WTC11 (cell line): ENCODE measurements at regions not wholly inside any gene's neighbourhood (a gene's known extent, or its start where the extent isn't known, plus 50 kb on each side); places are given as distances from the start of the nearest gene placed in this dataset.
A peak's percentile ranks its signal among the peaks of the same experiment; 100 is the strongest.

Source experiments
- ATAC-seq: fragments of 200-7000 bp; cut with Tn5 transposase; 2 replicates; pipeline ENCODE4 v1.10.0; 2021; ENCODE audit warnings: mild to moderate bottlenecking, moderate library complexity
- CTCF ChIA-PET: fragments of 300-600 bp; sonication (Branson Sonifier 250); formaldehyde crosslinking; loops from one replicate; lab custom pipeline; 2021; ENCODE audit warnings: antibody characterized with exemption; lab: Charles Lee
- POLR2A ChIA-PET: fragments of 350-600 bp; sonication (Branson Sonifier 250); formaldehyde crosslinking; loops from one replicate; lab custom pipeline; 2021; ENCODE audit warnings: antibody characterized with exemption; lab: Charles Lee
- DNase-seq: peaks from one replicate; pipeline ENCODE4 v3.0.0; 2021; ENCODE audit warnings: low spot score
- H3K27ac Mint-ChIP-seq: 2 replicates; pipeline ENCODE4 v1.8.0; 2021; ENCODE audit warnings: mixed read lengths
- H3K27me3 Mint-ChIP-seq: 2 replicates; pipeline ENCODE4 v1.8.0; 2021; ENCODE audit warnings: low read depth, mild to moderate bottlenecking, moderate library complexity, mixed read lengths
- H3K36me3 Mint-ChIP-seq: 2 replicates; pipeline ENCODE4 v1.8.0; 2021; ENCODE audit warnings: mixed read lengths
- H3K4me1 Mint-ChIP-seq: 2 replicates; pipeline ENCODE4 v1.8.0; 2022; ENCODE audit warnings: mixed read lengths
- H3K4me3 Mint-ChIP-seq: 2 replicates; pipeline ENCODE4 v1.8.0; 2021; ENCODE audit warnings: mild to moderate bottlenecking, moderate library complexity, mixed read lengths
- H3K9me3 Mint-ChIP-seq: 2 replicates; pipeline ENCODE4 v1.8.0; 2021; ENCODE audit warnings: mixed read lengths
- AR ChIP-seq: fragments of 250-450 bp; sonication (Bioruptor Pico); IDR thresholded peaks from 2 replicates; pipeline ENCODE4 v1.9.0; 2021; ENCODE audit warnings: mild to moderate bottlenecking
- ATF1 ChIP-seq: sonication (generic); formaldehyde crosslinking; IDR thresholded peaks from 2 replicates; pipeline ENCODE4 v1.8.1; 2023; ENCODE audit warnings: mild to moderate bottlenecking, moderate library complexity, missing genetic modification reagents
- CBFB ChIP-seq: sonication (generic); formaldehyde crosslinking; IDR thresholded peaks from 2 replicates; pipeline ENCODE4 v1.8.1; 2022; ENCODE audit warnings: mild to moderate bottlenecking, low read depth, missing genetic modification reagents
- ETV6 ChIP-seq: sonication (generic); formaldehyde crosslinking; IDR thresholded peaks from 2 replicates; pipeline ENCODE4 v1.8.1; 2022; ENCODE audit warnings: mild to moderate bottlenecking, missing genetic modification reagents
- FOXK1 ChIP-seq: sonication (generic); formaldehyde crosslinking; IDR thresholded peaks from 2 replicates; pipeline ENCODE4 v1.8.0; 2022; ENCODE audit warnings: mild to moderate bottlenecking, moderate library complexity, missing genetic modification reagents
- GABPB1 ChIP-seq: sonication (generic); formaldehyde crosslinking; IDR thresholded peaks from 2 replicates; pipeline ENCODE4 v1.8.1; 2023; ENCODE audit warnings: mild to moderate bottlenecking, missing genetic modification reagents
- HMGA2 ChIP-seq: fragments of 250-450 bp; sonication (Bioruptor Pico); IDR thresholded peaks from 2 replicates; pipeline ENCODE4 v1.4.0; 2021; ENCODE audit warnings: mild to moderate bottlenecking, moderate library complexity
- IRF1 ChIP-seq: sonication (generic); formaldehyde crosslinking; IDR thresholded peaks from 2 replicates; pipeline ENCODE4 v1.8.0; 2023; ENCODE audit warnings: missing genetic modification reagents
- KAT7 ChIP-seq: sonication (generic); formaldehyde crosslinking; IDR thresholded peaks from 2 replicates; pipeline ENCODE4 v1.8.1; 2023; ENCODE audit warnings: missing genetic modification reagents, mild to moderate bottlenecking, borderline replicate concordance
- MAX ChIP-seq: sonication (generic); formaldehyde crosslinking; IDR thresholded peaks from 2 replicates; pipeline ENCODE4 v1.8.0; 2022; ENCODE audit warnings: mild to moderate bottlenecking, missing genetic modification reagents
- MXD4 ChIP-seq: fragments of 250-450 bp; sonication (Bioruptor Pico); IDR thresholded peaks from 2 replicates; pipeline ENCODE4 v1.8.0; 2021; ENCODE audit warnings: mild to moderate bottlenecking, moderate library complexity, borderline replicate concordance
- NFE2L1 ChIP-seq: sonication (generic); formaldehyde crosslinking; IDR thresholded peaks from 2 replicates; pipeline ENCODE4 v1.8.1; 2023; ENCODE audit warnings: missing genetic modification reagents
- NR1H2 ChIP-seq: sonication (generic); formaldehyde crosslinking; IDR thresholded peaks from 2 replicates; pipeline ENCODE4 v1.9.0; 2021; ENCODE audit warnings: mild to moderate bottlenecking, moderate library complexity, missing genetic modification reagents
- NR3C1 ChIP-seq: sonication (generic); formaldehyde crosslinking; conservative IDR thresholded peaks from 2 replicates; pipeline ENCODE4 v1.8.1; 2023; ENCODE audit warnings: low read depth, mild to moderate bottlenecking, missing genetic modification reagents
- OVOL2 ChIP-seq: fragments of 250-450 bp; sonication (Bioruptor Pico); IDR thresholded peaks from 2 replicates; pipeline ENCODE4 v1.9.0; 2021; ENCODE audit warnings: mild to moderate bottlenecking, borderline replicate concordance
- RORB ChIP-seq: fragments of 250-450 bp; sonication (Bioruptor Pico); IDR thresholded peaks from 2 replicates; pipeline ENCODE4 v1.9.0; 2021; ENCODE audit warnings: mild to moderate bottlenecking
- SMAD3 ChIP-seq: sonication (generic); formaldehyde crosslinking; IDR thresholded peaks from 2 replicates; pipeline ENCODE4 v1.8.0; 2022; ENCODE audit warnings: missing genetic modification reagents, mild to moderate bottlenecking, borderline replicate concordance
- TEAD1 ChIP-seq: sonication (generic); formaldehyde crosslinking; IDR thresholded peaks from 2 replicates; pipeline ENCODE4 v1.8.0; 2022; ENCODE audit warnings: mild to moderate bottlenecking, missing genetic modification reagents
- TEAD4 ChIP-seq: sonication (generic); formaldehyde crosslinking; IDR thresholded peaks from 2 replicates; pipeline ENCODE4 v1.8.0; 2022; ENCODE audit warnings: mild to moderate bottlenecking, missing genetic modification reagents
- ZNF138 ChIP-seq: sonication (generic); formaldehyde crosslinking; conservative IDR thresholded peaks from 2 replicates; pipeline ENCODE4 v1.8.1; 2022; ENCODE audit warnings: mild to moderate bottlenecking, moderate library complexity, missing genetic modification reagents
- ZNF232 ChIP-seq: sonication (generic); formaldehyde crosslinking; IDR thresholded peaks from 2 replicates; pipeline ENCODE4 v1.8.0; 2022; ENCODE audit warnings: mild to moderate bottlenecking, missing genetic modification reagents
- ZNF263 ChIP-seq: sonication (generic); formaldehyde crosslinking; IDR thresholded peaks from 2 replicates; pipeline ENCODE4 v1.8.1; 2022; ENCODE audit warnings: low read depth, mild to moderate bottlenecking, moderate library complexity, missing genetic modification reagents
- ZNF317 ChIP-seq: sonication (generic); formaldehyde crosslinking; IDR thresholded peaks from 2 replicates; pipeline ENCODE4 v1.8.1; 2023; ENCODE audit warnings: low read depth, mild to moderate bottlenecking, moderate library complexity, missing genetic modification reagents, borderline replicate concordance
- ZNF512 ChIP-seq: sonication (generic); formaldehyde crosslinking; IDR thresholded peaks from 2 replicates; pipeline ENCODE4 v1.8.1; 2022; ENCODE audit warnings: missing genetic modification reagents, borderline replicate concordance
- ZNF671 ChIP-seq: fragments of 250-450 bp; sonication (Bioruptor Pico); IDR thresholded peaks from 2 replicates; pipeline ENCODE4 v1.8.0; 2021; ENCODE audit warnings: mild to moderate bottlenecking
- TF ChIP-seq, protein P1 (sequence below): sonication (generic); formaldehyde crosslinking; conservative IDR thresholded peaks from 2 replicates; pipeline ENCODE4 v1.8.1; 2022; ENCODE audit warnings: mild to moderate bottlenecking, missing genetic modification reagents
- TF ChIP-seq, protein P2 (sequence below): sonication (generic); formaldehyde crosslinking; IDR thresholded peaks from 2 replicates; pipeline ENCODE4 v1.8.0; 2022; ENCODE audit warnings: mild to moderate bottlenecking, missing genetic modification reagents

- TF ChIP-seq ZNF263 (no peak), NFE2L1 (no peak), GABPB1 (CRISPR knock-in tag) (no peak), TEAD4 (CRISPR knock-in tag) (no peak), ETV6 (no peak), MAX (no peak), OVOL2 (CRISPR knock-in tag) (no peak), KAT7 (CRISPR knock-in tag) (no peak), ZNF232 (CRISPR knock-in tag) (no peak), SMAD3 (CRISPR knock-in tag) (no peak), ZNF138 (CRISPR knock-in tag) (no peak)
- TF ChIP-seq, protein P1, sequence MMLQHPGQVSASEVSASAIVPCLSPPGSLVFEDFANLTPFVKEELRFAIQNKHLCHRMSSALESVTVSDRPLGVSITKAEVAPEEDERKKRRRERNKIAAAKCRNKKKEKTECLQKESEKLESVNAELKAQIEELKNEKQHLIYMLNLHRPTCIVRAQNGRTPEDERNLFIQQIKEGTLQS (CRISPR knock-in tag): no peak
- TF ChIP-seq, protein P2, sequence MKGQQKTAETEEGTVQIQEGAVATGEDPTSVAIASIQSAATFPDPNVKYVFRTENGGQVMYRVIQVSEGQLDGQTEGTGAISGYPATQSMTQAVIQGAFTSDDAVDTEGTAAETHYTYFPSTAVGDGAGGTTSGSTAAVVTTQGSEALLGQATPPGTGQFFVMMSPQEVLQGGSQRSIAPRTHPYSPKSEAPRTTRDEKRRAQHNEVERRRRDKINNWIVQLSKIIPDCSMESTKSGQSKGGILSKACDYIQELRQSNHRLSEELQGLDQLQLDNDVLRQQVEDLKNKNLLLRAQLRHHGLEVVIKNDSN (CRISPR knock-in tag): no peak
- ChIA-PET POLR2A (no interaction called here), CTCF (interaction anchor here (0.9 to 3.0 kb wide), 5 partner anchors 10 to 477 kb away, joined by 3 to 13 read pairs (median 7); no protein-coding TSS in a partner anchor)
- H3K9me3 Mint-ChIP-seq: no peaks in the 10 kb centered on the region
- no peaks in the 10 kb centered on the region for H3K27me3 Mint-ChIP-seq
- H3K36me3 Mint-ChIP-seq: no peaks in the 10 kb centered on the region
- H3K4me1 Mint-ChIP-seq: no peaks in the 10 kb centered on the region
- H3K27ac Mint-ChIP-seq: no peak overlapping the region
- no peak for ATAC-seq
- DNase-seq: no peak
- no peak overlapping the region for H3K4me3 Mint-ChIP-seq
Observed at GRCh38 chr12:13505636-13506035, 309.1 kb downstream of the EMP1 start.

DNA sequence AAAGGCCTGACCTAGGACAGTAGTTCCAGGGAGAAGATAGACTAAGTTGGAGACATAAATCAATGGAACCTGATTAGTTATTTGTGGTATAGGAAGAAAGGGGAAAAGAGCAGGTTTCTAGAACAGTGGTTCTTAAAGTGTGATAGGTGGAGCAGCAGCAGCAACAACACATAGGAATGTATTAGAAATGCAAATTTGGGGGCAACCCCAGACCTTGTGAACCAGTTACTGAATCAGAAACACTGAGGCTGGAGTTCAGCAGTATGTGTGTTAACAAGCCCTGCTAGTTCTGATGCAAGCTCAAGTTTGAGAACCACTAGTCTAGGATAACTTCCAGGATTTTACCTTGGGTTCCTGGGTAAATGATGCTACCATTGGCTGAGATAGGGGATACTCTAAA, 308.7 kb downstream of the EMP1 start:
- H3K9me3 Mint-ChIP-seq: no peaks in the 10 kb centered on the region
- ChIA-PET CTCF (interaction anchor here (0.9 to 3.0 kb wide), 5 partner anchors 10 to 477 kb away, joined by 3 to 13 read pairs (median 7); no protein-coding TSS in a partner anchor), POLR2A (no interaction called here)

More for the DNA sequence above, 308.7 kb downstream of the EMP1 start:
- no peak for DNase-seq
- Mint-ChIP-seq H3K27me3 (no peaks in the 10 kb centered on the region), H3K36me3 (no peaks in the 10 kb centered on the region), H3K27ac (no peak overlapping the region), H3K4me3 (no peak overlapping the region), H3K4me1 (no peaks in the 10 kb centered on the region)
- ATAC-seq: peak; percentile 80
- TF ChIP-seq ZNF512 (CRISPR knock-in tag) (no peak), NR3C1 (no peak), HMGA2 (CRISPR knock-in tag) (no peak), MXD4 (no peak), FOXK1 (CRISPR knock-in tag) (no peak), IRF1 (CRISPR knock-in tag) (no peak), NR1H2 (CRISPR knock-in tag) (no peak), ZNF317 (CRISPR knock-in tag) (no peak), AR (CRISPR knock-in tag) (no peak), TEAD1 (no peak), ZNF671 (no peak), MAX (no peak), NFE2L1 (no peak), RORB (CRISPR knock-in tag) (no peak), ATF1 (CRISPR knock-in tag) (no peak), CBFB (CRISPR knock-in tag) (no peak)
